ENCODE measurements at regions not wholly inside any gene's neighbourhood (a gene's known extent, or its start where the extent isn't known, plus 50 kb on each side); places are given as distances from the start of the nearest gene placed in this dataset.

DNA sequence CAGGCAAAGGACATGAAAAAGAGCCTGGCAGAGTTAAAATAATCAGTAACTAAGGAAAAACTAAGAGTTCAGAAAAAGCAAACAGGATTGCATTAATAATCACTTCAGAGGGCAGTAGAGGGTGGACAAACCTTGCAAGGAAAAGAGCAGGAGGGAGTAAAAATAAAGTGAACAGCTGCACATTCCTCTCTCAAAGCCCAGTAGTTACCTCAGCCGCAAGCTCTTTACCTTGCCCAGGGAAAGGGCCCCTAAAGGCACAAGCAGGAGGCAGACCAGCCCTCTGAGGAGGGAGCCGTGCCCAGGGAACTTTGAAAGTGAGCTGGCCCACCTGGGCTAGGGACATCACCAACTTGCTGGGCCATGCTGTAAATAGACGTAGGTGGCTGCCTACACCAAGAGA lies 196.9 kb downstream of the C1D start (continued):
- TF ChIP-seq, protein P1, sequence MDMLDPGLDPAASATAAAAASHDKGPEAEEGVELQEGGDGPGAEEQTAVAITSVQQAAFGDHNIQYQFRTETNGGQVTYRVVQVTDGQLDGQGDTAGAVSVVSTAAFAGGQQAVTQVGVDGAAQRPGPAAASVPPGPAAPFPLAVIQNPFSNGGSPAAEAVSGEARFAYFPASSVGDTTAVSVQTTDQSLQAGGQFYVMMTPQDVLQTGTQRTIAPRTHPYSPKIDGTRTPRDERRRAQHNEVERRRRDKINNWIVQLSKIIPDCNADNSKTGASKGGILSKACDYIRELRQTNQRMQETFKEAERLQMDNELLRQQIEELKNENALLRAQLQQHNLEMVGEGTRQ (CRISPR knock-in tag; IDR thresholded peaks at IDR 0.05) = no peak

DNA sequence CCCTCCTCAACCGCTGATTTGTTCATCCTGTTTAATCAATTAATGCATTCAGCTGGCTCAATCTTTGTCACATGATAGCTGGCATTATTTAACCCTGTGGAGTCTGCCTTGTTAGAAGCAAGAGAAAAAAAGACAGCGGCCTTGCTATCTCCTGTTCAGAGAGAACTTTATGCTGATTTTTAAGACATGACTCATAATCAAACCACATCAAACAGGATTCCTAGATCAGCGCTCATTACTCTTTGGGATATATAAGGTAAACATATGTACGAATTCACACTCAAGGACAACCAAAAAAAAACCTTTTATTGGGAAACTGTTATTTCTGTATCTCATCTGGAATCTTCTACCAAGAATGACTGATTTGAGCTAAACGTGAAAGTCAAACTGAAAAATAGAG lies 195.1 kb downstream of the C1D start:
- Mint-ChIP-seq H3K4me1 (peaks cover 13% of the 10 kb centered on the region), H3K27me3 (ENCODE audit: low read depth) (no peaks in the 10 kb centered on the region; the same call in 1 of the 2 replicates), H3K4me3 (no peak overlapping the region), H3K36me3 (no peaks in the 10 kb centered on the region), H3K9me3 (no peaks in the 10 kb centered on the region), H3K27ac (no peak overlapping the region)
- POLR2A ChIA-PET = no interaction called here
- CTCF ChIA-PET = no interaction called here
- ATAC-seq (no peak), DNase-seq (ENCODE audit: low spot score) (no peak)
- TF ChIP-seq ZNF232 (CRISPR knock-in tag; IDR thresholded peaks at IDR 0.05) (no peak), TEAD1 (CRISPR knock-in tag; IDR thresholded peaks at IDR 0.05) (no peak), PRRX2 (CRISPR knock-in tag; IDR thresholded peaks at IDR 0.05) (no peak), MYBL2 (CRISPR knock-in tag; IDR thresholded peaks at IDR 0.05) (no peak), CREB1 (CRISPR knock-in tag; IDR thresholded peaks at IDR 0.05) (no peak), NFATC4 (CRISPR knock-in tag; IDR thresholded peaks at IDR 0.05) (no peak), ZNF671 (CRISPR knock-in tag; IDR thresholded peaks at IDR 0.05) (no peak), ESRRA (CRISPR knock-in tag; IDR thresholded peaks at IDR 0.05; ENCODE audit: borderline replicate concordance) (no peak), SP1 (CRISPR knock-in tag; conservative IDR thresholded peaks at IDR 0.05) (no peak), ZNF416 (CRISPR knock-in tag; IDR thresholded peaks at IDR 0.05) (no peak), JAZF1 (CRISPR knock-in tag; IDR thresholded peaks at IDR 0.05) (no peak), NR3C1 (CRISPR knock-in tag; conservative IDR thresholded peaks at IDR 0.05; ENCODE audit: low read depth) (no peak)
- TF ChIP-seq, protein P2, sequence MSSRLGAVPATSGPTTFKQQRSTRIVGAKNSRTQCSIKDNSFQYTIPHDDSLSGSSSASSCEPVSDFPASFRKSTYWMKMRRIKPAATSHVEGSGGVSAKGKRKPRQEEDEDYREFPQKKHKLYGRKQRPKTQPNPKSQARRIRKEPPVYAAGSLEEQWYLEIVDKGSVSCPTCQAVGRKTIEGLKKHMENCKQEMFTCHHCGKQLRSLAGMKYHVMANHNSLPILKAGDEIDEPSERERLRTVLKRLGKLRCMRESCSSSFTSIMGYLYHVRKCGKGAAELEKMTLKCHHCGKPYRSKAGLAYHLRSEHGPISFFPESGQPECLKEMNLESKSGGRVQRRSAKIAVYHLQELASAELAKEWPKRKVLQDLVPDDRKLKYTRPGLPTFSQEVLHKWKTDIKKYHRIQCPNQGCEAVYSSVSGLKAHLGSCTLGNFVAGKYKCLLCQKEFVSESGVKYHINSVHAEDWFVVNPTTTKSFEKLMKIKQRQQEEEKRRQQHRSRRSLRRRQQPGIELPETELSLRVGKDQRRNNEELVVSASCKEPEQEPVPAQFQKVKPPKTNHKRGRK (CRISPR knock-in tag; IDR thresholded peaks at IDR 0.05; ENCODE audit: borderline replicate concordance) = no peak
- TF ChIP-seq, protein P3, sequence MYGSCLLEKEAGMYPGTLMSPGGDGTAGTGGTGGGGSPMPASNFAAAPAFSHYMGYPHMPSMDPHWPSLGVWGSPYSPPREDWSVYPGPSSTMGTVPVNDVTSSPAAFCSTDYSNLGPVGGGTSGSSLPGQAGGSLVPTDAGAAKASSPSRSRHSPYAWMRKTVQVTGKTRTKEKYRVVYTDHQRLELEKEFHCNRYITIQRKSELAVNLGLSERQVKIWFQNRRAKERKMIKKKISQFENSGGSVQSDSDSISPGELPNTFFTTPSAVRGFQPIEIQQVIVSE (CRISPR knock-in tag; IDR thresholded peaks at IDR 0.05; ENCODE audit: borderline replicate concordance) = no peak
- TF ChIP-seq, protein P4, sequence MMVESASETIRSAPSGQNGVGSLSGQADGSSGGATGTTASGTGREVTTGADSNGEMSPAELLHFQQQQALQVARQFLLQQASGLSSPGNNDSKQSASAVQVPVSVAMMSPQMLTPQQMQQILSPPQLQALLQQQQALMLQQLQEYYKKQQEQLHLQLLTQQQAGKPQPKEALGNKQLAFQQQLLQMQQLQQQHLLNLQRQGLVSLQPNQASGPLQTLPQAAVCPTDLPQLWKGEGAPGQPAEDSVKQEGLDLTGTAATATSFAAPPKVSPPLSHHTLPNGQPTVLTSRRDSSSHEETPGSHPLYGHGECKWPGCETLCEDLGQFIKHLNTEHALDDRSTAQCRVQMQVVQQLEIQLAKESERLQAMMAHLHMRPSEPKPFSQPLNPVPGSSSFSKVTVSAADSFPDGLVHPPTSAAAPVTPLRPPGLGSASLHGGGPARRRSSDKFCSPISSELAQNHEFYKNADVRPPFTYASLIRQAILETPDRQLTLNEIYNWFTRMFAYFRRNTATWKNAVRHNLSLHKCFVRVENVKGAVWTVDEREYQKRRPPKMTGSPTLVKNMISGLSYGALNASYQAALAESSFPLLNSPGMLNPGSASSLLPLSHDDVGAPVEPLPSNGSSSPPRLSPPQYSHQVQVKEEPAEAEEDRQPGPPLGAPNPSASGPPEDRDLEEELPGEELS (CRISPR knock-in tag; IDR thresholded peaks at IDR 0.05) = no peak
- TF ChIP-seq, protein P5, sequence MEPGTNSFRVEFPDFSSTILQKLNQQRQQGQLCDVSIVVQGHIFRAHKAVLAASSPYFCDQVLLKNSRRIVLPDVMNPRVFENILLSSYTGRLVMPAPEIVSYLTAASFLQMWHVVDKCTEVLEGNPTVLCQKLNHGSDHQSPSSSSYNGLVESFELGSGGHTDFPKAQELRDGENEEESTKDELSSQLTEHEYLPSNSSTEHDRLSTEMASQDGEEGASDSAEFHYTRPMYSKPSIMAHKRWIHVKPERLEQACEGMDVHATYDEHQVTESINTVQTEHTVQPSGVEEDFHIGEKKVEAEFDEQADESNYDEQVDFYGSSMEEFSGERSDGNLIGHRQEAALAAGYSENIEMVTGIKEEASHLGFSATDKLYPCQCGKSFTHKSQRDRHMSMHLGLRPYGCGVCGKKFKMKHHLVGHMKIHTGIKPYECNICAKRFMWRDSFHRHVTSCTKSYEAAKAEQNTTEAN (CRISPR knock-in tag; IDR thresholded peaks at IDR 0.05) = no peak
- TF ChIP-seq, protein P6, sequence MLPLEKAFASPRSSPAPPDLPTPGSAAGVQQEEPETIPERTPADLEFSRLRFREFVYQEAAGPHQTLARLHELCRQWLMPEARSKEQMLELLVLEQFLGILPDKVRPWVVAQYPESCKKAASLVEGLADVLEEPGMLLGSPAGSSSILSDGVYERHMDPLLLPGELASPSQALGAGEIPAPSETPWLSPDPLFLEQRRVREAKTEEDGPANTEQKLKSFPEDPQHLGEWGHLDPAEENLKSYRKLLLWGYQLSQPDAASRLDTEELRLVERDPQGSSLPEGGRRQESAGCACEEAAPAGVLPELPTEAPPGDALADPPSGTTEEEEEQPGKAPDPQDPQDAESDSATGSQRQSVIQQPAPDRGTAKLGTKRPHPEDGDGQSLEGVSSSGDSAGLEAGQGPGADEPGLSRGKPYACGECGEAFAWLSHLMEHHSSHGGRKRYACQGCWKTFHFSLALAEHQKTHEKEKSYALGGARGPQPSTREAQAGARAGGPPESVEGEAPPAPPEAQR (CRISPR knock-in tag; IDR thresholded peaks at IDR 0.05) = no peak
- TF ChIP-seq, protein P7, sequence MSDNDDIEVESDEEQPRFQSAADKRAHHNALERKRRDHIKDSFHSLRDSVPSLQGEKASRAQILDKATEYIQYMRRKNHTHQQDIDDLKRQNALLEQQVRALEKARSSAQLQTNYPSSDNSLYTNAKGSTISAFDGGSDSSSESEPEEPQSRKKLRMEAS (CRISPR knock-in tag; IDR thresholded peaks at IDR 0.05) = no peak
- TF ChIP-seq, protein P8, sequence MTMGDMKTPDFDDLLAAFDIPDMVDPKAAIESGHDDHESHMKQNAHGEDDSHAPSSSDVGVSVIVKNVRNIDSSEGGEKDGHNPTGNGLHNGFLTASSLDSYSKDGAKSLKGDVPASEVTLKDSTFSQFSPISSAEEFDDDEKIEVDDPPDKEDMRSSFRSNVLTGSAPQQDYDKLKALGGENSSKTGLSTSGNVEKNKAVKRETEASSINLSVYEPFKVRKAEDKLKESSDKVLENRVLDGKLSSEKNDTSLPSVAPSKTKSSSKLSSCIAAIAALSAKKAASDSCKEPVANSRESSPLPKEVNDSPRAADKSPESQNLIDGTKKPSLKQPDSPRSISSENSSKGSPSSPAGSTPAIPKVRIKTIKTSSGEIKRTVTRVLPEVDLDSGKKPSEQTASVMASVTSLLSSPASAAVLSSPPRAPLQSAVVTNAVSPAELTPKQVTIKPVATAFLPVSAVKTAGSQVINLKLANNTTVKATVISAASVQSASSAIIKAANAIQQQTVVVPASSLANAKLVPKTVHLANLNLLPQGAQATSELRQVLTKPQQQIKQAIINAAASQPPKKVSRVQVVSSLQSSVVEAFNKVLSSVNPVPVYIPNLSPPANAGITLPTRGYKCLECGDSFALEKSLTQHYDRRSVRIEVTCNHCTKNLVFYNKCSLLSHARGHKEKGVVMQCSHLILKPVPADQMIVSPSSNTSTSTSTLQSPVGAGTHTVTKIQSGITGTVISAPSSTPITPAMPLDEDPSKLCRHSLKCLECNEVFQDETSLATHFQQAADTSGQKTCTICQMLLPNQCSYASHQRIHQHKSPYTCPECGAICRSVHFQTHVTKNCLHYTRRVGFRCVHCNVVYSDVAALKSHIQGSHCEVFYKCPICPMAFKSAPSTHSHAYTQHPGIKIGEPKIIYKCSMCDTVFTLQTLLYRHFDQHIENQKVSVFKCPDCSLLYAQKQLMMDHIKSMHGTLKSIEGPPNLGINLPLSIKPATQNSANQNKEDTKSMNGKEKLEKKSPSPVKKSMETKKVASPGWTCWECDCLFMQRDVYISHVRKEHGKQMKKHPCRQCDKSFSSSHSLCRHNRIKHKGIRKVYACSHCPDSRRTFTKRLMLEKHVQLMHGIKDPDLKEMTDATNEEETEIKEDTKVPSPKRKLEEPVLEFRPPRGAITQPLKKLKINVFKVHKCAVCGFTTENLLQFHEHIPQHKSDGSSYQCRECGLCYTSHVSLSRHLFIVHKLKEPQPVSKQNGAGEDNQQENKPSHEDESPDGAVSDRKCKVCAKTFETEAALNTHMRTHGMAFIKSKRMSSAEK (CRISPR knock-in tag; IDR thresholded peaks at IDR 0.05; ENCODE audit: borderline replicate concordance) = no peak
- TF ChIP-seq, protein P9, sequence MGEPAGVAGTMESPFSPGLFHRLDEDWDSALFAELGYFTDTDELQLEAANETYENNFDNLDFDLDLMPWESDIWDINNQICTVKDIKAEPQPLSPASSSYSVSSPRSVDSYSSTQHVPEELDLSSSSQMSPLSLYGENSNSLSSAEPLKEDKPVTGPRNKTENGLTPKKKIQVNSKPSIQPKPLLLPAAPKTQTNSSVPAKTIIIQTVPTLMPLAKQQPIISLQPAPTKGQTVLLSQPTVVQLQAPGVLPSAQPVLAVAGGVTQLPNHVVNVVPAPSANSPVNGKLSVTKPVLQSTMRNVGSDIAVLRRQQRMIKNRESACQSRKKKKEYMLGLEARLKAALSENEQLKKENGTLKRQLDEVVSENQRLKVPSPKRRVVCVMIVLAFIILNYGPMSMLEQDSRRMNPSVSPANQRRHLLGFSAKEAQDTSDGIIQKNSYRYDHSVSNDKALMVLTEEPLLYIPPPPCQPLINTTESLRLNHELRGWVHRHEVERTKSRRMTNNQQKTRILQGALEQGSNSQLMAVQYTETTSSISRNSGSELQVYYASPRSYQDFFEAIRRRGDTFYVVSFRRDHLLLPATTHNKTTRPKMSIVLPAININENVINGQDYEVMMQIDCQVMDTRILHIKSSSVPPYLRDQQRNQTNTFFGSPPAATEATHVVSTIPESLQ (CRISPR knock-in tag; IDR thresholded peaks at IDR 0.05) = no peak
